A549 (cell line): ENCODE measurements at regions not wholly inside any gene's neighbourhood (a gene's known extent, or its start where the extent isn't known, plus 50 kb on each side); places are given as distances from the start of the nearest gene placed in this dataset.

ENCODE experiments used
- ATAC-seq, 2 experiments: fragments of 200-7000 bp in 1 of 2; fragments of >200 bp in 1 of 2; cut with Nextera tagmentation in 1 of 2; cut with Tn5 transposase in 1 of 2; 3 replicates each; pipeline versions ENCODE4 v1.8.0 to v1.9.1; 2018 to 2020; ENCODE audit warnings: mild to moderate bottlenecking in 1 of 2, moderate library complexity in 1 of 2
- CTCF ChIA-PET: fragments of 300-600 bp; sonication (Branson Sonifier 250); formaldehyde crosslinking; extraction: SDS; loops from one replicate; lab custom pipeline; 2021; ENCODE audit warnings: antibody characterized with exemption, inconsistent platforms; lab: Yijun Ruan, JAX
- POLR2A ChIA-PET: fragments of 350-600 bp; formaldehyde crosslinking; extraction: SDS; loops from one replicate; lab custom pipeline; 2021; ENCODE audit warnings: antibody characterized with exemption, inconsistent platforms; lab: Yijun Ruan, JAX
- DNase-seq, 2 experiments: peaks; one replicate each; pipeline versions ENCODE4 v3.0.0 to v3.0.0-alpha.2; 2011 to 2016; ENCODE audit warnings: low read depth in 1 of 2, low spot score in 1 of 2
- FAIRE-seq: peaks from 2 replicates; lab custom pipeline; 2011; peaks lifted over from hg19 to GRCh38; lab: Jason Lieb, UNC
- H3K27ac ChIP-seq, 2 experiments: fragments of >200 bp; sonication (Bioruptor Twin); formaldehyde crosslinking; 3 replicates each; pipeline ENCODE4 v1.5.1; 2016 to 2017
- H3K4me1 ChIP-seq: fragments of >200 bp; sonication (Bioruptor Twin); formaldehyde crosslinking; 3 replicates; pipeline ENCODE4 v1.6.1; 2016
- H3K4me2 ChIP-seq: fragments of >200 bp; sonication (Bioruptor Twin); formaldehyde crosslinking; 3 replicates; pipeline ENCODE4 v1.6.1; 2016
- H3K4me3 ChIP-seq: fragments of >200 bp; sonication (Bioruptor Twin); formaldehyde crosslinking; 3 replicates; pipeline ENCODE4 v1.5.1; 2016
- H3K9me3 ChIP-seq: fragments of >200 bp; sonication (Bioruptor Twin); formaldehyde crosslinking; 3 replicates; pipeline ENCODE4 v1.6.1; 2016
- CBX8 ChIP-seq: fragments of 200-600 bp; sonication (generic); IDR thresholded peaks from 2 replicates; pipeline ENCODE4 v1.6.1; 2016
- CEBPB ChIP-seq, 2 experiments: fragments of >200 bp in 1 of 2; sonication (Bioruptor Twin) in 1 of 2; formaldehyde crosslinking in 1 of 2; IDR thresholded peaks; 2 replicates each; pipeline ENCODE4 v1.6.1; 2012 to 2016
- EP300 ChIP-seq, 2 experiments: fragments of >200 bp; sonication (Bioruptor Twin); formaldehyde crosslinking; IDR thresholded peaks; 2 replicates in 1 of 2; 3 replicates in 1 of 2; pipeline ENCODE4 v1.6.1; 2016 to 2017
- FOXS1 ChIP-seq: fragments of 250-450 bp; sonication (Bioruptor Pico); IDR thresholded peaks from 2 replicates; pipeline ENCODE4 v1.5.0; 2020; ENCODE audit warnings: mild to moderate bottlenecking, moderate library complexity
- HMGXB4 ChIP-seq: fragments of 250-450 bp; sonication (Bioruptor Pico); IDR thresholded peaks from 2 replicates; pipeline ENCODE4 v1.5.0; 2021; ENCODE audit warnings: mild to moderate bottlenecking, moderate library complexity, borderline replicate concordance
- HOXB5 ChIP-seq: fragments of 250-450 bp; sonication (Bioruptor Pico); IDR thresholded peaks from 2 replicates; pipeline ENCODE4 v1.5.0; 2020; ENCODE audit warnings: mild to moderate bottlenecking, moderate library complexity
- JUN ChIP-seq, 2 experiments: fragments of >200 bp; sonication (Bioruptor Twin); formaldehyde crosslinking; IDR thresholded peaks; 2 replicates in 1 of 2; 3 replicates in 1 of 2; pipeline ENCODE4 v1.6.1; 2016 to 2017
- JUNB ChIP-seq: fragments of >200 bp; sonication (Bioruptor Twin); formaldehyde crosslinking; IDR thresholded peaks from 2 replicates; pipeline ENCODE4 v1.6.1; 2016
- KDM5A ChIP-seq: fragments of 200-600 bp; sonication (generic); IDR thresholded peaks from 2 replicates; pipeline ENCODE4 v1.6.1; 2016; ENCODE audit warnings: antibody characterized with exemption, mild to moderate bottlenecking
- MAFK ChIP-seq: fragments of 450-650 bp; IDR thresholded peaks from 2 replicates; pipeline ENCODE4 v1.6.1; 2014; ENCODE audit not compliant: partially characterized antibody
- MYC ChIP-seq: IDR thresholded peaks from 2 replicates; pipeline ENCODE4 v1.6.1; 2012; ENCODE audit warnings: mild to moderate bottlenecking, inconsistent platforms, low read length, improper control_type of control experiment, borderline replicate concordance
- NR3C1 ChIP-seq: fragments of >200 bp; sonication (Bioruptor Twin); formaldehyde crosslinking; IDR thresholded peaks from 3 replicates; pipeline ENCODE4 v1.6.1; 2017
- POLR2A ChIP-seq: IDR thresholded peaks from 2 replicates; pipeline ENCODE4 v1.6.1; 2012; ENCODE audit warnings: mild to moderate bottlenecking, low read length
- POLR2AphosphoS2 ChIP-seq: conservative IDR thresholded peaks from 2 replicates; pipeline ENCODE4 v1.6.1; 2012; ENCODE audit warnings: low read length, improper control_type of control experiment, inconsistent platforms
- RCOR1 ChIP-seq: fragments of 150-350 bp; IDR thresholded peaks from 2 replicates; pipeline ENCODE4 v1.6.1; 2014; ENCODE audit warnings: antibody characterized with exemption, low read length, low read depth
- RFX5 ChIP-seq: fragments of 450-650 bp; IDR thresholded peaks from 2 replicates; pipeline ENCODE4 v1.7.1; 2014; ENCODE audit warnings: antibody characterized with exemption, mild to moderate bottlenecking, moderate library complexity
- SMC3 ChIP-seq: fragments of >200 bp; sonication (Bioruptor Twin); formaldehyde crosslinking; IDR thresholded peaks from 3 replicates; pipeline ENCODE4 v1.6.1; 2018; ENCODE audit warnings: inconsistent platforms
- ZC3H11A ChIP-seq: fragments of 450-650 bp; IDR thresholded peaks from 2 replicates; pipeline ENCODE4 v1.6.1; 2014; ENCODE audit warnings: antibody characterized with exemption, mild to moderate bottlenecking
- ZSCAN20 ChIP-seq: fragments of 250-450 bp; sonication (Bioruptor Pico); IDR thresholded peaks from 2 replicates; pipeline ENCODE4 v1.8.0; 2022; ENCODE audit warnings: mild to moderate bottlenecking, moderate library complexity
- WGBS: methylation state at CpG from one replicate; pipeline ENCODE4 v1.1.6; 2017; ENCODE audit errors: missing lambda C conversion rate; 5-methylcytosine and 5-hydroxymethylcytosine counted together
- TF ChIP-seq, protein P1 (sequence below): fragments of >200 bp; sonication (Bioruptor Twin); formaldehyde crosslinking; IDR thresholded peaks from 3 replicates; pipeline ENCODE4 v1.6.1; 2016
- TF ChIP-seq, protein P2 (sequence below): fragments of >200 bp; sonication (Bioruptor Twin); formaldehyde crosslinking; IDR thresholded peaks from 2 replicates; pipeline ENCODE4 v1.6.1; 2016

- ATAC-seq: no peak
- Histone ChIP-seq H3K27ac (no peak overlapping the region), H3K4me3 (no peak overlapping the region), H3K4me2 (no peak overlapping the region), H3K9me3 (no peaks in the 10 kb centered on the region), H3K4me1 (no peaks in the 10 kb centered on the region)
- DNase-seq: no peak
- FAIRE-seq: no peak
- WGBS: 88% methylated on average over 4 of the region's 4 CpGs
- ChIA-PET CTCF (no interaction called here), POLR2A (no interaction called here)
- peak; percentile 90 for TF ChIP-seq MAFK
- TF ChIP-seq, protein P1, sequence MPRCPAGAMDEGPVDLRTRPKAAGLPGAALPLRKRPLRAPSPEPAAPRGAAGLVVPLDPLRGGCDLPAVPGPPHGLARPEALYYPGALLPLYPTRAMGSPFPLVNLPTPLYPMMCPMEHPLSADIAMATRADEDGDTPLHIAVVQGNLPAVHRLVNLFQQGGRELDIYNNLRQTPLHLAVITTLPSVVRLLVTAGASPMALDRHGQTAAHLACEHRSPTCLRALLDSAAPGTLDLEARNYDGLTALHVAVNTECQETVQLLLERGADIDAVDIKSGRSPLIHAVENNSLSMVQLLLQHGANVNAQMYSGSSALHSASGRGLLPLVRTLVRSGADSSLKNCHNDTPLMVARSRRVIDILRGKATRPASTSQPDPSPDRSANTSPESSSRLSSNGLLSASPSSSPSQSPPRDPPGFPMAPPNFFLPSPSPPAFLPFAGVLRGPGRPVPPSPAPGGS: no peak
- TF ChIP-seq SMC3: no peak
These were observed 246.4 kb upstream of the SLC7A11 start for GRCh38 chr4:138488533-138488932.

GRCh38 chr4:138487670-138488069, 245.5 kb upstream of the SLC7A11 start:
- TF ChIP-seq EP300 (IDR thresholded peaks at IDR 0.05): no peak
- TF ChIP-seq ZSCAN20: no peak
- no peak for TF ChIP-seq JUN (IDR thresholded peaks at IDR 0.05)
- no peak for TF ChIP-seq MAFK
- TF ChIP-seq SMC3: no peak
- TF ChIP-seq, protein P1: no peak
- no peak for TF ChIP-seq MYC
- TF ChIP-seq CEBPB (IDR thresholded peaks at IDR 0.05): no peak
- no peak for TF ChIP-seq HMGXB4 (CRISPR knock-in tag)
- TF ChIP-seq POLR2AphosphoS2: no peak
- TF ChIP-seq JUNB: no peak
- TF ChIP-seq RCOR1: no peak
- TF ChIP-seq FOXS1 (CRISPR knock-in tag): no peak
- no peak for TF ChIP-seq HOXB5 (CRISPR knock-in tag)
- no peak overlapping the region for H3K4me3 ChIP-seq
- DNase-seq: no peak
- no peak overlapping the region for H3K27ac ChIP-seq
- H3K4me2 ChIP-seq: no peak overlapping the region
- POLR2A ChIA-PET: no interaction called here
- no peak for ATAC-seq
- CTCF ChIA-PET: no interaction called here
- H3K4me1 ChIP-seq: no peaks in the 10 kb centered on the region
- no peak for FAIRE-seq
- no peaks in the 10 kb centered on the region for H3K9me3 ChIP-seq
- 80% methylated on average over 4 of the region's 4 CpGs for WGBS

DNA sequence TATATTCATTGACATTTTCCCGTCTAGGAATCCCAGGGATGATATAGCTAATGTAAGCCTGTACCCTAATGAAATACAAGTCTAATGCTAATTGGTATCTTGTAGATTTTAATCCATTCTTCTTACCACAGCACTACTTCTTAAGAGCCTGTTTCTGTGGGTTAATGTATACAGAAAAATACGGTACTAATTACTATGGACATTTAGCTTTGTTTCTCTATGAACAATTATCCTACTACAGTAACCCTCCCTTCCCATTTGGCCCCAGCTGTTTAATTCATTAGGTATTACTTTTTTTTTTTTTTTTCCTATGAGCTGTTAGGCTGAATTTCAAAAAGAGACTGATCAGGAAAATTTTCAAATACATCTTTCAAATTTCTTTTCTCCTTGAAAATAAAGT, 245.1 kb upstream of the SLC7A11 start:
- WGBS: 84% methylated on average over 2 of the region's 2 CpGs
- no peaks in the 10 kb centered on the region for H3K9me3 ChIP-seq
- no peak overlapping the region for H3K4me3 ChIP-seq
- DNase-seq: no peak
- no peak overlapping the region for H3K4me2 ChIP-seq
- H3K27ac ChIP-seq: no peak overlapping the region
- TF ChIP-seq, protein P2, sequence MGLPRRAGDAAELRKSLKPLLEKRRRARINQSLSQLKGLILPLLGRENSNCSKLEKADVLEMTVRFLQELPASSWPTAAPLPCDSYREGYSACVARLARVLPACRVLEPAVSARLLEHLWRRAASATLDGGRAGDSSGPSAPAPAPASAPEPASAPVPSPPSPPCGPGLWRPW: no peak
- TF ChIP-seq ZC3H11A (no peak), MYC (no peak), CBX8 (no peak), NR3C1 (no peak), HOXB5 (CRISPR knock-in tag) (no peak), KDM5A (no peak), RFX5 (no peak), POLR2A (no peak)
- CTCF ChIA-PET: no interaction called here
- POLR2A ChIA-PET: no interaction called here
- ATAC-seq: no peak
- H3K4me1 ChIP-seq: no peaks in the 10 kb centered on the region
- FAIRE-seq: no peak
